SU-DHL-6 (cell line): ENCODE measurements at regions not wholly inside any gene's neighbourhood (a gene's known extent, or its start where the extent isn't known, plus 50 kb on each side); places are given as distances from the start of the nearest gene placed in this dataset.
"Not testable (repeated sequence)": the region's sequence is repeated elsewhere in the genome, so short reads cannot be mapped to it uniquely, and the experiment has no call there.

ENCODE experiments used
- EZH2phosphoT487 ChIP-seq: fragments of 200-600 bp; sonication (generic), shearing (Covaris generic); conservative IDR thresholded peaks from 2 replicates; pipeline ENCODE4 v1.6.1; 2018; ENCODE audit warnings: mild to moderate bottlenecking, antibody characterized with exemption, low read length, moderate library complexity, mixed read lengths
- TF ChIP-seq, protein P1 (sequence below): fragments of 200-600 bp; sonication (generic); IDR thresholded peaks from one replicate; pipeline ENCODE4 v1.5.1; 2017; ENCODE audit warnings: antibody characterized with exemption, mild to moderate bottlenecking, low read length, moderate library complexity; ENCODE audit not compliant: insufficient read depth, poor library complexity, severe bottlenecking

- TF ChIP-seq, protein P1, sequence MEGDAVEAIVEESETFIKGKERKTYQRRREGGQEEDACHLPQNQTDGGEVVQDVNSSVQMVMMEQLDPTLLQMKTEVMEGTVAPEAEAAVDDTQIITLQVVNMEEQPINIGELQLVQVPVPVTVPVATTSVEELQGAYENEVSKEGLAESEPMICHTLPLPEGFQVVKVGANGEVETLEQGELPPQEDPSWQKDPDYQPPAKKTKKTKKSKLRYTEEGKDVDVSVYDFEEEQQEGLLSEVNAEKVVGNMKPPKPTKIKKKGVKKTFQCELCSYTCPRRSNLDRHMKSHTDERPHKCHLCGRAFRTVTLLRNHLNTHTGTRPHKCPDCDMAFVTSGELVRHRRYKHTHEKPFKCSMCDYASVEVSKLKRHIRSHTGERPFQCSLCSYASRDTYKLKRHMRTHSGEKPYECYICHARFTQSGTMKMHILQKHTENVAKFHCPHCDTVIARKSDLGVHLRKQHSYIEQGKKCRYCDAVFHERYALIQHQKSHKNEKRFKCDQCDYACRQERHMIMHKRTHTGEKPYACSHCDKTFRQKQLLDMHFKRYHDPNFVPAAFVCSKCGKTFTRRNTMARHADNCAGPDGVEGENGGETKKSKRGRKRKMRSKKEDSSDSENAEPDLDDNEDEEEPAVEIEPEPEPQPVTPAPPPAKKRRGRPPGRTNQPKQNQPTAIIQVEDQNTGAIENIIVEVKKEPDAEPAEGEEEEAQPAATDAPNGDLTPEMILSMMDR = not testable (repeated sequence)
- TF ChIP-seq EZH2phosphoT487 = not testable (repeated sequence)
Measured at GRCh38 chr1:143498059-143498749, 473.6 kb downstream of the FAM72C start.
